Lower leg skin (tissue), 3 donors: ENCODE measurements at regions not wholly inside any gene's neighbourhood (a gene's known extent, or its start where the extent isn't known, plus 50 kb on each side); places are given as distances from the start of the nearest gene placed in this dataset.

Source experiments
- POLR2A ChIP-seq, 2 donors: fragments of 450-650 bp; IDR thresholded peaks; one replicate each; pipeline ENCODE4 v1.6.1; 2016 to 2017; ENCODE audit warnings: antibody characterized with exemption in 2 of 2, mild to moderate bottlenecking in 1 of 2, moderate library complexity in 1 of 2
- TF ChIP-seq, protein P1 (sequence below), 3 donors: fragments of 450-650 bp; IDR thresholded peaks; one replicate each; pipeline ENCODE4 v1.5.1; 2016; ENCODE audit warnings: antibody characterized with exemption in 3 of 3, mild to moderate bottlenecking in 3 of 3, moderate library complexity in 2 of 3

DNA sequence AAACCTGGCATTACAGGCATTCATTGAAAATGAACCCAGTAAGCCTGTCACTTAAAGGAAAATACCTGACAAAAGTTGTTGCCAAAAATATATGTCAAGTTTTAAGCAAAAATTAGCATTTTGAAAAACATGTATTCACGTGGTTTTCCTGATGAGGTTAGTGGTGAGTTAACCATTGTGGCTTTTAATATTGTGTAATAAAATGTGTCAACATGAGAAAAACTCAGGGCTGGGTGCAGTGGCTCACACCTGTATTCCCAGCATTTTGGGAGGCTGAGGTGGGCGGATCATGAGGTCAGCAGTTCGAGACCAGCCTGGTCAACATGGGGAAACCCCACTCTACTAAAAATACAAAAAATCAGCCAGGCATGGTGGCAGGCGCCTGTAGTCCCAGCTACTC is 731.4 kb downstream of the KCNT2 start:
- TF ChIP-seq, protein P1, sequence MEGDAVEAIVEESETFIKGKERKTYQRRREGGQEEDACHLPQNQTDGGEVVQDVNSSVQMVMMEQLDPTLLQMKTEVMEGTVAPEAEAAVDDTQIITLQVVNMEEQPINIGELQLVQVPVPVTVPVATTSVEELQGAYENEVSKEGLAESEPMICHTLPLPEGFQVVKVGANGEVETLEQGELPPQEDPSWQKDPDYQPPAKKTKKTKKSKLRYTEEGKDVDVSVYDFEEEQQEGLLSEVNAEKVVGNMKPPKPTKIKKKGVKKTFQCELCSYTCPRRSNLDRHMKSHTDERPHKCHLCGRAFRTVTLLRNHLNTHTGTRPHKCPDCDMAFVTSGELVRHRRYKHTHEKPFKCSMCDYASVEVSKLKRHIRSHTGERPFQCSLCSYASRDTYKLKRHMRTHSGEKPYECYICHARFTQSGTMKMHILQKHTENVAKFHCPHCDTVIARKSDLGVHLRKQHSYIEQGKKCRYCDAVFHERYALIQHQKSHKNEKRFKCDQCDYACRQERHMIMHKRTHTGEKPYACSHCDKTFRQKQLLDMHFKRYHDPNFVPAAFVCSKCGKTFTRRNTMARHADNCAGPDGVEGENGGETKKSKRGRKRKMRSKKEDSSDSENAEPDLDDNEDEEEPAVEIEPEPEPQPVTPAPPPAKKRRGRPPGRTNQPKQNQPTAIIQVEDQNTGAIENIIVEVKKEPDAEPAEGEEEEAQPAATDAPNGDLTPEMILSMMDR (IDR thresholded peaks at IDR 0.05): no peak
- no peak for TF ChIP-seq POLR2A (IDR thresholded peaks at IDR 0.05)
